Naive B cell (primary cell): ENCODE measurements at regions not wholly inside any gene's neighbourhood (a gene's known extent, or its start where the extent isn't known, plus 50 kb on each side); places are given as distances from the start of the nearest gene placed in this dataset.
"Not testable (repeated sequence)": the region's sequence is repeated elsewhere in the genome, so short reads cannot be mapped to it uniquely, and the experiment has no call there.

ENCODE experiments used
- ATAC-seq, 2 donors: fragments of 150-1000 bp; cut with Tn5 transposase; 2 replicates each; pipeline ENCODE4 v1.10.0; 2021; ENCODE audit warnings: low read depth in 2 of 2, mild to moderate bottlenecking in 2 of 2, moderate library complexity in 2 of 2
- DNase-seq: peaks from one replicate; pipeline ENCODE4 v3.0.0; 2022
- H3K27ac Mint-ChIP-seq, 6 donors: one replicate each; pipeline ENCODE4 v1.8.0; 2020 to 2022; ENCODE audit warnings: mild to moderate bottlenecking in 6 of 6, mixed read lengths in 6 of 6, moderate library complexity in 5 of 6, inconsistent platforms in 2 of 6
- H3K27me3 Mint-ChIP-seq, 3 donors: one replicate each; pipeline ENCODE4 v1.8.0; 2021 to 2022; ENCODE audit warnings: mixed read lengths in 3 of 3, mild to moderate bottlenecking in 1 of 3
- H3K36me3 Mint-ChIP-seq, 2 donors: one replicate each; pipeline ENCODE4 v1.8.0; 2020 to 2022; ENCODE audit warnings: mixed read lengths in 2 of 2, inconsistent platforms in 1 of 2, mild to moderate bottlenecking in 1 of 2
- H3K4me1 Mint-ChIP-seq, 3 donors: one replicate each; pipeline ENCODE4 v1.8.0; 2020 to 2022; ENCODE audit warnings: mixed read lengths in 3 of 3, inconsistent platforms in 1 of 3, mild to moderate bottlenecking in 1 of 3, moderate library complexity in 1 of 3
- H3K4me3 Mint-ChIP-seq, 8 donors: one replicate each; pipeline ENCODE4 v1.8.0; 2020 to 2022; ENCODE audit warnings: mild to moderate bottlenecking in 8 of 8, mixed read lengths in 8 of 8, moderate library complexity in 8 of 8, inconsistent platforms in 2 of 8
- H3K9me3 Mint-ChIP-seq, 7 donors: one replicate each; pipeline ENCODE4 v1.8.0; 2020 to 2022; ENCODE audit warnings: mixed read lengths in 7 of 7, mild to moderate bottlenecking in 5 of 7, inconsistent platforms in 2 of 7, moderate library complexity in 1 of 7

DNA sequence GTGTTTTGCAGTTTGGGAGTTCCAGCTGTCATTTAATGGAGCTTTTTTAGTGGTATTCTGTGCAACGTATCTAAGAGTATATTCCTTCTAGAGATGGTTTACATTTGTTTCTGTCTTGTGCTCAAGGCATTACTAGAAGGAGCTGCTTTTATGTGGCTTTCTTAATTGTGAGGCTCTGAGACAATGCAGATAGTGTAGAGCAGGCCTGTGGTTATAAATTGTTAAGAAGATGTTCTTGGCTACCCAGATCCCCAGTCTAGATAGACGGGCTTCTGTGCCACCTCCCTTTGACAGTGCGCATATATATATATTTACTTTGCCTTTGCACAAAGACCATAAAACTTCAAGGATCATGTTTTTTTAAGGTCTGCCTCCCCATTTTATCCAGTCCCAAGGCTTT, 160.8 kb upstream of the PODXL start:
- no peaks in the 10 kb centered on the region for H3K4me1 Mint-ChIP-seq
- H3K4me3 Mint-ChIP-seq: no peak overlapping the region
- peaks cover 5 to 18% (median 16%) of the 10 kb centered on the region in 3 donors for H3K27me3 Mint-ChIP-seq
- ATAC-seq: no peak
- peaks cover 0 to 7% (median 2%) of the 10 kb centered on the region in 7 donors for H3K9me3 Mint-ChIP-seq
- H3K36me3 Mint-ChIP-seq: no peaks in the 10 kb centered on the region
- no peak for DNase-seq
- no peak overlapping the region for H3K27ac Mint-ChIP-seq

DNA sequence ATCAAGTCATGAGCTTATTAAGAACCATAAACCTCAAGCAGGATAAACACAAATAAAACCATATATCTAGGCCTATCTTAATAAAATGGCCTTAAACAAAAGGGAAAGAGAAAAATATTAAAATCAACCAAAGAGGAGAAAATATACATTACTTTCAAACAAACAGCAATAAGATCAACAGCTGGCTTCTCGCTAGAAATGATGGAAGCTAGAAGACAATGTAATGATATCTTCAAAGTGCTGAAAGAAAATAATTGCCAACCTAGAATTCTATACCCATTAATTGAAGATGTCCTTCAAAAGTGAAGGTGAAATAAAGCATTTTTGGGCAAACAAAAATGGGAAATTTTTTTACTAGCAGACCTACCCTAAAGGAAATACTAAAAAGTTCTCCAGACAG, 142.9 kb upstream of the PODXL start:
- DNase-seq (no peak), ATAC-seq (no peak)
- Mint-ChIP-seq H3K27me3 (peaks cover 0 to 5% (median 4%) of the 10 kb centered on the region in 3 donors), H3K36me3 (no peaks in the 10 kb centered on the region), H3K9me3 (peaks cover 0 to 10% (median 8%) of the 10 kb centered on the region in 7 donors), H3K27ac (no peak overlapping the region), H3K4me3 (no peak overlapping the region), H3K4me1 (no peaks in the 10 kb centered on the region)

DNA sequence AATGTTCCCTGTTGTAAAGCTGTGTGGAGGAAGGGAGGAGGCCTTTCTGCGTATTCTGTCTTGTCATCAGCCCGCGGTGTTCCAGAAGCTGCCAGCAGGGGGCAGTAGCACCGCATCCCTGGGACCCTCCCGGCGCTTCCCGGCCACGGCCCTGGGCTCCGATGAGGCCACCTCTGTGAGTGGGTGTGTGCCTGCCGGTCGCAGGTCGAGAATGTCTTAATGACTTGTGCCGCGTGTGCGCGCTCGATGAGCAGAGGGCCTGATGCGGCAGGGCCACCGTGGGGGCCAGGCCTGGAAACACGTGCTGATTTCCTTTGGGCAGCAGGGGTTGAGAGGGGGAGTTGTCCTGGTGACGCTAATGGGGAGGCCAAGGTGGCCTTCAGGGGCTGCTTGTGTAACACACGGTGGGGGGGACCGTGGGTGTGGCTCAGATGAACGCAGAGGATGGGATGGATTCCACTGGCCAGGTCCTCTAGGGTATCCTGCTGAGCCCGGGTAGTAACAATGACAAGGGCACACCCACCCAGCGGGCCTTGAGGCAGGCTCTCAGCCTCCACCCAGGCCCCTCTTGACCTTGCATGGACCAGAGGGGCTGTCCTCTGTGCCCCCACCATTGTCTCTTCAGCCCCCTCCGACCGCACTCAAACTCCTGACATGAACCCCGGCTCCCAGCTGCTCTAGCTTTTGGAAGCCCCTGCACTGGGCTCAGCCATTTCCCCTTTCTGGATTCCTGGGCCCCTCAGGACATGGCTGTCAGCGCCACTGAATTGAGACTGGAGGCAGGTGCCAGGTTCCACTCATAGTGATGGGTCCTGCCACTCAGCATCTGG, 135.9 kb upstream of the PODXL start:
- H3K36me3 Mint-ChIP-seq: no peaks in the 10 kb centered on the region
- peaks cover 22 to 63% (median 59%) of the 10 kb centered on the region in 3 donors for H3K27me3 Mint-ChIP-seq
- no peak overlapping the region for H3K4me3 Mint-ChIP-seq
- H3K9me3 Mint-ChIP-seq: no peaks in the 10 kb centered on the region
- DNase-seq (no peak), ATAC-seq (no peak)
- no peak overlapping the region for H3K27ac Mint-ChIP-seq
- peaks cover 5 to 12% (median 12%) of the 10 kb centered on the region in 3 donors for H3K4me1 Mint-ChIP-seq

- ATAC-seq: no peak
- H3K27me3 Mint-ChIP-seq: peaks cover 26 to 67% (median 59%) of the 10 kb centered on the region in 3 donors
- H3K4me3 Mint-ChIP-seq: no peak overlapping the region
- peaks cover 5 to 12% (median 12%) of the 10 kb centered on the region in 3 donors for H3K4me1 Mint-ChIP-seq
- H3K9me3 Mint-ChIP-seq: no peaks in the 10 kb centered on the region
- no peak for DNase-seq
- H3K36me3 Mint-ChIP-seq: no peaks in the 10 kb centered on the region
- H3K27ac Mint-ChIP-seq: no peak overlapping the region
Observed at GRCh38 chr7:131691454-131692130, 135.2 kb upstream of the PODXL start.

DNA sequence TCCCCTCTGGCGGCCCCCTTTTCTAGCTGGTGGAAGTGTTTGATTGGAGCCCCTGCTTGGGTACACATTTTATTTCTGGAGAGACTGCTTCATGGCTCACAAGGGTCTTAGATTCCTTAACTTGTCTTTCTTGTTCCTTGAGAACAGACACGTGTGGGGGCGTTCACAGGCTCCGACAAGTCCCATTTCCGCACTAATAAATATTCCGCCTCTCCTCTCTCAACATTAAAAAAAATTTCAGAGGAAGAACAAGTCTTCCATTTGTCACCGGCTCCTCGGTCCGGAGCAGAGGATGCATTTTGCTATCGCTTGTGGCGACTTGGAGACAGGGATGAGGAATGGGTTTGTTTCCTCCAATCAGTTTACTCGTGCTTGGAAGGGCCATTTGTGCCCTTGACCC, 134.0 kb upstream of the PODXL start:
- ATAC-seq (no peak), DNase-seq (no peak)
- H3K4me1 Mint-ChIP-seq: peaks cover 5 to 12% (median 12%) of the 10 kb centered on the region in 3 donors
- no peak overlapping the region for H3K4me3 Mint-ChIP-seq
- H3K36me3 Mint-ChIP-seq: no peaks in the 10 kb centered on the region
- no peak overlapping the region for H3K27ac Mint-ChIP-seq
- H3K9me3 Mint-ChIP-seq: no peaks in the 10 kb centered on the region
- H3K27me3 Mint-ChIP-seq: peaks cover 33 to 67% (median 67%) of the 10 kb centered on the region in 3 donors

- Mint-ChIP-seq H3K27me3 (peaks cover 40 to 74% (median 72%) of the 10 kb centered on the region in 3 donors), H3K4me1 (peaks cover 5 to 12% (median 12%) of the 10 kb centered on the region in 3 donors), H3K27ac (peak overlapping the region in 1 of 6 donors; percentile 53), H3K9me3 (no peaks in the 10 kb centered on the region), H3K4me3 (no peak overlapping the region), H3K36me3 (no peaks in the 10 kb centered on the region)
- ATAC-seq (no peak), DNase-seq (no peak)
Observed at GRCh38 chr7:131689662-131690234, 133.3 kb upstream of the PODXL start.

GRCh38 chr7:131688738-131689661, 132.6 kb upstream of the PODXL start:
- Mint-ChIP-seq H3K36me3 (no peaks in the 10 kb centered on the region), H3K9me3 (no peaks in the 10 kb centered on the region), H3K27ac (peak overlapping the region in 2 of 6 donors; percentile 59 to 60), H3K4me1 (peaks cover 5 to 12% (median 12%) of the 10 kb centered on the region in 3 donors), H3K27me3 (peaks cover 40 to 71% (median 70%) of the 10 kb centered on the region in 3 donors), H3K4me3 (no peak overlapping the region)
- no peak for ATAC-seq
- peak; percentile 24 for DNase-seq

- Mint-ChIP-seq H3K9me3 (no peaks in the 10 kb centered on the region), H3K36me3 (no peaks in the 10 kb centered on the region), H3K4me1 (peaks cover under 1 to 11% (median 10%) of the 10 kb centered on the region in 3 donors), H3K4me3 (no peak overlapping the region), H3K27ac (no peak overlapping the region), H3K27me3 (peaks cover 38 to 62% (median 61%) of the 10 kb centered on the region in 3 donors)
- ATAC-seq (no peak), DNase-seq (no peak)
Observed at GRCh38 chr7:131687296-131687695, 130.9 kb upstream of the PODXL start.

DNA sequence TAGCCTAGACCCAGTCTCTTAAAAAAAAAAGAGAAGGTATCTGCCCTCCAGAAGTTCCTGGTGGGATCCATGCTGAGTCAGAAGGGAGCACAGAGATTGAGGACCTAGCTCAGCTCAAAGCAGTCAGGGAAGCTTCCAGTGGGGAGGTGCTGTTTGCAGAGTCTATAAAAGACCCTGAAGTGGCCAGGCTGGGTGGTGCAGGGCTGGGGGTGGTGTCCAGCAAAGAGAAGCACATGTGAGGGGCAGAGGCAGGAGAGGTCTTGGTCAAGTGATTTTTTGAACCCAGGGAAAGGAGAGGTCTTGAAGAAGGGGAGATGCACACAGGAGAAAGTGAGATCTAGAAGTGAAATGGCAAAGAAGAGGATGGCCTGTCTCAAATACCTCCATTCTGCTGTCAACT, 130.4 kb upstream of the PODXL start:
- H3K27ac Mint-ChIP-seq: no peak overlapping the region
- no peaks in the 10 kb centered on the region for H3K36me3 Mint-ChIP-seq
- H3K9me3 Mint-ChIP-seq: no peaks in the 10 kb centered on the region
- H3K4me1 Mint-ChIP-seq: peaks cover 0 to 6% (median 6%) of the 10 kb centered on the region in 3 donors
- ATAC-seq (no peak), DNase-seq (no peak)
- H3K27me3 Mint-ChIP-seq: peaks cover 33 to 61% (median 58%) of the 10 kb centered on the region in 3 donors
- H3K4me3 Mint-ChIP-seq: peak overlapping the region in 1 of 8 donors; percentile 11

DNA sequence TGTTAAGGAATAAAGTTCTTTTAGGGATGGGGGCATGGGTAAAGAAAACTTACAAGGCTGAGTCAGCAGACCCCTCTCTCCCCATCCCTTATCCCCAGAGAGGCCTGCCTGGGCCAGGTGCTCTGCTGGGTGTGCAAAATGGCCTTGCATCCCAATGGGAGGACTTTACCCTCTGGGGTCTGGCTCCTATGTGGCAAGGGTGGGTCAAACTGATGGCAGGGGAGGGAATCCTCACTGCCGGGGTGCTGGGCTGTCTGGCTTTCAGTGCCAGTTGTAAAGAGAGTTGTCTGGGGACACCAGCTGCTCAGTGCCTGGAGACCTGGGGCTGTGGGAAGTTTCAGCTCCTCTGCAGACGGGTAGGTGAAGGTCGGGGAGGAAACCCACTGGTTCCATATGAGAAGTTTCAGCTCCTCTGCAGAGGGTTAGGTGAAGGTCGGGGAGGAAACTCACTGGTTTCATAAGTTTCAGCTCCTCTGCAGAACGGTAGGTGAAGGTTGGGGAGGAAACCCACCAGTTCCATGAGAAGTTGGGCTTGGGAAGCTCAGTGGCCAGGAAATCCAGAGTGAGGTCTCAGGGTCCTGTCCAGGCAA, 127.2 kb upstream of the PODXL start:
- no peak overlapping the region for H3K27ac Mint-ChIP-seq
- peaks cover 22 to 38% (median 30%) of the 10 kb centered on the region in 3 donors for H3K27me3 Mint-ChIP-seq
- peaks cover 0 to 7% of the 10 kb centered on the region in 2 donors for H3K36me3 Mint-ChIP-seq
- DNase-seq (no peak), ATAC-seq (no peak)
- no peak overlapping the region for H3K4me3 Mint-ChIP-seq
- peaks cover 0 to 5% (median 2%) of the 10 kb centered on the region in 7 donors for H3K9me3 Mint-ChIP-seq
- no peaks in the 10 kb centered on the region for H3K4me1 Mint-ChIP-seq

- Mint-ChIP-seq H3K27ac (no peak overlapping the region), H3K4me3 (no peak overlapping the region), H3K4me1 (no peaks in the 10 kb centered on the region), H3K36me3 (peaks cover 0 to 15% of the 10 kb centered on the region in 2 donors), H3K9me3 (peaks cover 0 to 5% (median 2%) of the 10 kb centered on the region in 7 donors), H3K27me3 (peaks cover 25 to 40% (median 28%) of the 10 kb centered on the region in 3 donors)
- ATAC-seq: no peak
- DNase-seq: no peak
Observed at GRCh38 chr7:131681961-131682360, 125.5 kb upstream of the PODXL start.

DNA sequence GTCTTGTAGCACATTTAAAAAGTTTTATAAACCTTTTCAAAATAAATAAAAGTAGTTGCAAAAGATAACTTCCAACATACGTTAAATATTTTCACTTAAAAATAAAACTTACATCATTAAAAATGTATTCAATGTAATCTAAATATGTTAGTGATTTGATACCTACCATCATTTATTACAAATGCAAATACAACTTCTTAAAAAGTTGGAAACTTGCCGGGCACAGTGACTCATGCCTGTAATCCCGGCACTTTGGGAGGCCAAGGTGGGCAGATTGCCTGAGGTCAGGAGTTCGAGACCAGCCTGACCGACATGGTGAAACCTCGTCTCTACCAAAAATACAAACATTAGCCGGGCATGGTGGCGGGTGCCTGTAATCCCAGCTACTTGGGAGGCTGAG, 122.6 kb upstream of the PODXL start:
- H3K27ac Mint-ChIP-seq, H3K9me3 Mint-ChIP-seq, H3K4me3 Mint-ChIP-seq, H3K4me1 Mint-ChIP-seq, DNase-seq, ATAC-seq: not testable (repeated sequence)
- peaks cover 0 to 15% of the 10 kb centered on the region in 2 donors for H3K36me3 Mint-ChIP-seq
- peaks cover 17 to 41% (median 24%) of the 10 kb centered on the region in 3 donors for H3K27me3 Mint-ChIP-seq
